ENCODE measurements at regions not wholly inside any gene's neighbourhood (a gene's known extent, or its start where the extent isn't known, plus 50 kb on each side); places are given as distances from the start of the nearest gene placed in this dataset.
"Not testable (repeated sequence)": the region's sequence is repeated elsewhere in the genome, so short reads cannot be mapped to it uniquely, and the experiment has no call there.

GRCh38 chr2:8496079-8496478 is 185.8 kb upstream of the ID2 start:
- no peaks in the 10 kb centered on the region; the same call in 1 of the 2 replicates for H3K4me1 ChIP-seq (ENCODE audit: insufficient read depth, low read length)
- no peak overlapping the region for H3K9ac ChIP-seq (ENCODE audit: low read depth, low read length)
- H3K27me3 ChIP-seq (ENCODE audit: insufficient read depth, low read length) = no peaks in the 10 kb centered on the region
- H3K4me3 ChIP-seq (ENCODE audit: low read length) = no peak overlapping the region
- no peaks in the 10 kb centered on the region for H3K9me3 ChIP-seq (ENCODE audit: insufficient read depth, low read depth, low read length)
- H3K36me3 ChIP-seq (ENCODE audit: insufficient read depth, low read depth, low read length) = no peaks in the 10 kb centered on the region
- H3K27ac ChIP-seq (ENCODE audit: low read length) = no peak overlapping the region

GRCh38 chr2:8496617-8497016 is 185.2 kb upstream of the ID2 start:
- Histone ChIP-seq H3K9me3 (ENCODE audit: insufficient read depth, low read depth, low read length) (no peaks in the 10 kb centered on the region), H3K27ac (ENCODE audit: low read length) (no peak overlapping the region), H3K9ac (ENCODE audit: low read depth, low read length) (no peak overlapping the region), H3K4me1 (ENCODE audit: insufficient read depth, low read length) (no peaks in the 10 kb centered on the region; the same call in 1 of the 2 replicates), H3K4me3 (ENCODE audit: low read length) (no peak overlapping the region), H3K27me3 (ENCODE audit: insufficient read depth, low read length) (no peaks in the 10 kb centered on the region), H3K36me3 (ENCODE audit: insufficient read depth, low read depth, low read length) (no peaks in the 10 kb centered on the region)

GRCh38 chr2:8498994-8499393 is 182.9 kb upstream of the ID2 start:
- H3K36me3 ChIP-seq (ENCODE audit: insufficient read depth, low read depth, low read length) = no peaks in the 10 kb centered on the region
- no peak overlapping the region for H3K4me3 ChIP-seq (ENCODE audit: low read length)
- no peaks in the 10 kb centered on the region for H3K27me3 ChIP-seq (ENCODE audit: insufficient read depth, low read length)
- no peaks in the 10 kb centered on the region for H3K9me3 ChIP-seq (ENCODE audit: insufficient read depth, low read depth, low read length)
- no peak overlapping the region for H3K27ac ChIP-seq (ENCODE audit: low read length)
- no peaks in the 10 kb centered on the region; the same call in 1 of the 2 replicates for H3K4me1 ChIP-seq (ENCODE audit: insufficient read depth, low read length)
- no peak overlapping the region for H3K9ac ChIP-seq (ENCODE audit: low read depth, low read length)

- H3K4me3 ChIP-seq (ENCODE audit: low read length) = no peak overlapping the region
- no peak overlapping the region for H3K9ac ChIP-seq (ENCODE audit: low read depth, low read length)
- H3K4me1 ChIP-seq (ENCODE audit: insufficient read depth, low read length) = no peaks in the 10 kb centered on the region; the same call in 1 of the 2 replicates
- H3K36me3 ChIP-seq (ENCODE audit: insufficient read depth, low read depth, low read length) = no peaks in the 10 kb centered on the region
- no peak overlapping the region for H3K27ac ChIP-seq (ENCODE audit: low read length)
- H3K27me3 ChIP-seq (ENCODE audit: insufficient read depth, low read length) = no peaks in the 10 kb centered on the region
- H3K9me3 ChIP-seq (ENCODE audit: insufficient read depth, low read depth, low read length) = no peaks in the 10 kb centered on the region
Measured at GRCh38 chr2:8500124-8501054, 181.5 kb upstream of the ID2 start.

- Histone ChIP-seq H3K9ac (ENCODE audit: low read depth, low read length) (no peak overlapping the region), H3K4me3 (ENCODE audit: low read length) (no peak overlapping the region), H3K27ac (ENCODE audit: low read length) (no peak overlapping the region), H3K9me3 (ENCODE audit: insufficient read depth, low read depth, low read length) (no peaks in the 10 kb centered on the region), H3K4me1 (ENCODE audit: insufficient read depth, low read length) (no peaks in the 10 kb centered on the region; the same call in 1 of the 2 replicates), H3K27me3 (ENCODE audit: insufficient read depth, low read length) (no peaks in the 10 kb centered on the region), H3K36me3 (ENCODE audit: insufficient read depth, low read depth, low read length) (no peaks in the 10 kb centered on the region)
Measured at GRCh38 chr2:8501061-8501720, 180.7 kb upstream of the ID2 start.

GRCh38 chr2:8502316-8502715 is 179.5 kb upstream of the ID2 start:
- no peak overlapping the region for H3K27ac ChIP-seq (ENCODE audit: low read length)
- H3K36me3 ChIP-seq (ENCODE audit: insufficient read depth, low read depth, low read length) = no peaks in the 10 kb centered on the region
- H3K9me3 ChIP-seq (ENCODE audit: insufficient read depth, low read depth, low read length) = no peaks in the 10 kb centered on the region
- H3K27me3 ChIP-seq (ENCODE audit: insufficient read depth, low read length) = no peaks in the 10 kb centered on the region
- H3K9ac ChIP-seq (ENCODE audit: low read depth, low read length) = no peak overlapping the region
- no peaks in the 10 kb centered on the region; the same call in 1 of the 2 replicates for H3K4me1 ChIP-seq (ENCODE audit: insufficient read depth, low read length)
- no peak overlapping the region for H3K4me3 ChIP-seq (ENCODE audit: low read length)

GRCh38 chr2:8505311-8505920 is 176.4 kb upstream of the ID2 start:
- H3K9ac ChIP-seq (ENCODE audit: low read depth, low read length) = no peak overlapping the region
- H3K27ac ChIP-seq (ENCODE audit: low read length) = no peak overlapping the region
- no peaks in the 10 kb centered on the region; the same call in 1 of the 2 replicates for H3K4me1 ChIP-seq (ENCODE audit: insufficient read depth, low read length)
- H3K27me3 ChIP-seq (ENCODE audit: insufficient read depth, low read length) = no peaks in the 10 kb centered on the region
- H3K36me3 ChIP-seq (ENCODE audit: insufficient read depth, low read depth, low read length) = no peaks in the 10 kb centered on the region
- no peak overlapping the region for H3K4me3 ChIP-seq (ENCODE audit: low read length)
- H3K9me3 ChIP-seq (ENCODE audit: insufficient read depth, low read depth, low read length) = 0 out of 2 replicates have a peak, but pooled peaks cover 5% of the 10 kb centered on the region

- Histone ChIP-seq H3K36me3 (ENCODE audit: insufficient read depth, low read depth, low read length) (no peaks in the 10 kb centered on the region), H3K9ac (ENCODE audit: low read depth, low read length) (no peak overlapping the region), H3K27me3 (ENCODE audit: insufficient read depth, low read length) (no peaks in the 10 kb centered on the region), H3K9me3 (ENCODE audit: insufficient read depth, low read depth, low read length) (0 out of 2 replicates have a peak, but pooled peaks cover 5% of the 10 kb centered on the region), H3K4me1 (ENCODE audit: insufficient read depth, low read length) (no peaks in the 10 kb centered on the region; the same call in 1 of the 2 replicates), H3K27ac (ENCODE audit: low read length) (no peak overlapping the region), H3K4me3 (ENCODE audit: low read length) (no peak overlapping the region)
Measured at GRCh38 chr2:8506746-8507145, 175.1 kb upstream of the ID2 start.

- no peaks in the 10 kb centered on the region for H3K36me3 ChIP-seq (ENCODE audit: insufficient read depth, low read depth, low read length)
Measured at GRCh38 chr2:8508766-8509165, 173.1 kb upstream of the ID2 start.

GRCh38 chr2:8509621-8510020 is 172.2 kb upstream of the ID2 start:
- Histone ChIP-seq H3K4me1 (ENCODE audit: insufficient read depth, low read length) (no peaks in the 10 kb centered on the region; the same call in 1 of the 2 replicates), H3K27me3 (ENCODE audit: insufficient read depth, low read length) (no peaks in the 10 kb centered on the region), H3K9me3 (ENCODE audit: insufficient read depth, low read depth, low read length) (0 out of 2 replicates have a peak, but pooled peaks cover 5% of the 10 kb centered on the region), H3K36me3 (ENCODE audit: insufficient read depth, low read depth, low read length) (no peaks in the 10 kb centered on the region), H3K4me3 (ENCODE audit: low read length) (no peak overlapping the region), H3K27ac (ENCODE audit: low read length) (no peak overlapping the region), H3K9ac (ENCODE audit: low read depth, low read length) (no peak overlapping the region)

More at GRCh38 chr2:8508766-8509165, 173.1 kb upstream of the ID2 start:
- H3K9me3 ChIP-seq (ENCODE audit: insufficient read depth, low read depth, low read length) = 0 out of 2 replicates have a peak, but pooled peaks cover 5% of the 10 kb centered on the region
- no peaks in the 10 kb centered on the region for H3K27me3 ChIP-seq (ENCODE audit: insufficient read depth, low read length)
- H3K4me3 ChIP-seq (ENCODE audit: low read length) = no peak overlapping the region
- no peak overlapping the region for H3K9ac ChIP-seq (ENCODE audit: low read depth, low read length)
- no peaks in the 10 kb centered on the region; the same call in 1 of the 2 replicates for H3K4me1 ChIP-seq (ENCODE audit: insufficient read depth, low read length)
- no peak overlapping the region for H3K27ac ChIP-seq (ENCODE audit: low read length)

GRCh38 chr2:8510055-8510454 is 171.8 kb upstream of the ID2 start:
- H3K36me3 ChIP-seq (ENCODE audit: insufficient read depth, low read depth, low read length); H3K9ac ChIP-seq (ENCODE audit: low read depth, low read length); H3K27me3 ChIP-seq (ENCODE audit: insufficient read depth, low read length); H3K27ac ChIP-seq (ENCODE audit: low read length); H3K9me3 ChIP-seq (ENCODE audit: insufficient read depth, low read depth, low read length); H3K4me1 ChIP-seq (ENCODE audit: insufficient read depth, low read length); H3K4me3 ChIP-seq (ENCODE audit: low read length): not testable (repeated sequence)
